NB4 (cell line): ENCODE measurements at regions not wholly inside any gene's neighbourhood (a gene's known extent, or its start where the extent isn't known, plus 50 kb on each side); places are given as distances from the start of the nearest gene placed in this dataset.

Source experiments
- CTCF ChIP-seq: IDR thresholded peaks from one replicate; pipeline ENCODE4 v1.5.1; 2012; ENCODE audit warnings: low read depth, low read length
- POLR2A ChIP-seq: IDR thresholded peaks from 2 replicates; pipeline ENCODE4 v1.6.1; 2011; ENCODE audit warnings: mild to moderate bottlenecking; ENCODE audit not compliant: insufficient read length; ENCODE audit errors: extremely low read depth

- no peak for TF ChIP-seq CTCF
- no peak for TF ChIP-seq POLR2A
These were observed 143.4 kb upstream of the ARHGAP5 start for GRCh38 chr14:31933716-31934115.
